Calu3 (cell line): ENCODE measurements at regions not wholly inside any gene's neighbourhood (a gene's known extent, or its start where the extent isn't known, plus 50 kb on each side); places are given as distances from the start of the nearest gene placed in this dataset.
A peak's percentile ranks its signal among the peaks of the same experiment; 100 is the strongest.

Source experiments
- BruUV-seq: library from RNA; stranded (reverse); fragments of 400-500 nt; replicated peaks from 2 replicates; lab custom pipeline; 2021; lab: Mats Ljungman, UMichigan
- CTCF ChIA-PET: fragments of 300-600 bp; sonication (Branson Sonifier 250); formaldehyde crosslinking; loops from one replicate; lab custom pipeline; 2022; ENCODE audit warnings: antibody characterized with exemption; lab: Charles Lee
- DNase-seq: peaks from one replicate; pipeline ENCODE4 v3.0.0; 2022
- H3K27ac Mint-ChIP-seq: one replicate; pipeline ENCODE4 v1.8.0; 2022; ENCODE audit warnings: mixed read lengths; ENCODE audit not compliant: unreplicated experiment
- H3K27me3 Mint-ChIP-seq: one replicate; pipeline ENCODE4 v1.8.0; 2022; ENCODE audit warnings: mixed read lengths; ENCODE audit not compliant: unreplicated experiment
- H3K36me3 Mint-ChIP-seq: one replicate; pipeline ENCODE4 v1.8.0; 2022; ENCODE audit warnings: mild to moderate bottlenecking, moderate library complexity, mixed read lengths; ENCODE audit not compliant: insufficient read depth, unreplicated experiment
- H3K4me1 Mint-ChIP-seq: one replicate; pipeline ENCODE4 v1.8.0; 2022; ENCODE audit warnings: mild to moderate bottlenecking, low read depth, mixed read lengths; ENCODE audit not compliant: unreplicated experiment
- H3K4me3 Mint-ChIP-seq: one replicate; pipeline ENCODE4 v1.8.0; 2022; ENCODE audit warnings: mild to moderate bottlenecking, low read depth, moderate library complexity, mixed read lengths; ENCODE audit not compliant: unreplicated experiment
- H3K9me3 Mint-ChIP-seq: one replicate; pipeline ENCODE4 v1.8.0; 2022; ENCODE audit warnings: low read depth, mixed read lengths; ENCODE audit not compliant: unreplicated experiment
- intact Hi-C: fragments of 100-400 bp; cut with micrococcal nuclease; formaldehyde crosslinking; loops from one replicate; pipeline ENCODE4 v1.10.0; 2022; ENCODE audit not compliant: unreplicated experiment
- microRNA-seq: library from miRNA; unstranded; fragments of <30 nt; microRNA quantifications from one replicate; pipeline ENCODE4 v1.2.0, GENCODE V29; 2022
- TF ChIP-seq, protein P1 (sequence below): fragments of 200-600 bp; IDR thresholded peaks from one replicate; pipeline ENCODE4 v1.8.0; 2022; ENCODE audit warnings: antibody characterized with exemption; ENCODE audit not compliant: unreplicated experiment

DNA sequence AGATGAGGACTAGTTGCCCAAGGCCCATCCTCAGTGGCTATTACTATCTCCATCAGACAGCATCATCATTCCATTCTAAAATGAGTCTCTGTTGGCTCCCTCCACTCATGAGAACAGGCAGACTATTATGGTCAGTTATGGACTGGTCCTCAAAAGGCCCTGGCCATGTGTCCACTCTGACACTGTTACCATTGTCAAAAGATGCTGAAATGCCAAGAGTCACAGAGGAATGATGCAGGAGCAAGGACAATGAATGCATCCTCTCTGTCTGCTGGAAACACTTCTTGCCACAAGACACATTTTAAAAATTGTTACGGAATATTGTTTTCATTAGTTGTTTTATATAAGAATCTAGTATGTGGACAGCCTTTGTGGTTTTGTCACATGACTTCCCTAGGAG lies 53.3 kb upstream of the STT3B start:
- CTCF ChIA-PET = no interaction called here
- no peak for DNase-seq

DNA sequence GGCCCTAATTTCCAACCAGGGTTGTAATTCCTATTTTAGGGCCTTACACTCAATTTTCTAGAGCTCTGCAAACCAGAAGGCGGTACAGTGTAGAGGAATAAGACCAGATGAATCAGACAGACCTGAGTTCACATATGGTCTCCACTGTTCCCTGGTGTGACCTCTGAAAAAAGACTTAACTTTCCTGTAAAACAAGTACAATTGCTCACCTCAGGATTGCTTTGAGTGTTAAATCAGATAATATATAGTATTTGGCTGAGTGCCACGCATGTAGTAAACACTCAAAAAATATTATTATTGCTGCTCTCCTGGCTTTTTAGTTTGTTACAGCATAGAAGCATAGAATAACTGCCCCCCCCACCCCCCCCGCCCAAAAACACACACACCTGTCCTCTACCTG lies 51.0 kb upstream of the STT3B start:
- CTCF ChIA-PET = no interaction called here
- Mint-ChIP-seq H3K27me3 (no peaks in the 10 kb centered on the region), H3K4me1 (no peaks in the 10 kb centered on the region), H3K36me3 (no peaks in the 10 kb centered on the region), H3K27ac (no peak overlapping the region), H3K4me3 (no peak overlapping the region), H3K9me3 (peaks cover 4% of the 10 kb centered on the region)
- DNase-seq = no peak
- no TSS peak for BruUV-seq
- intact Hi-C loops = no loop called here
- TF ChIP-seq, protein P1, sequence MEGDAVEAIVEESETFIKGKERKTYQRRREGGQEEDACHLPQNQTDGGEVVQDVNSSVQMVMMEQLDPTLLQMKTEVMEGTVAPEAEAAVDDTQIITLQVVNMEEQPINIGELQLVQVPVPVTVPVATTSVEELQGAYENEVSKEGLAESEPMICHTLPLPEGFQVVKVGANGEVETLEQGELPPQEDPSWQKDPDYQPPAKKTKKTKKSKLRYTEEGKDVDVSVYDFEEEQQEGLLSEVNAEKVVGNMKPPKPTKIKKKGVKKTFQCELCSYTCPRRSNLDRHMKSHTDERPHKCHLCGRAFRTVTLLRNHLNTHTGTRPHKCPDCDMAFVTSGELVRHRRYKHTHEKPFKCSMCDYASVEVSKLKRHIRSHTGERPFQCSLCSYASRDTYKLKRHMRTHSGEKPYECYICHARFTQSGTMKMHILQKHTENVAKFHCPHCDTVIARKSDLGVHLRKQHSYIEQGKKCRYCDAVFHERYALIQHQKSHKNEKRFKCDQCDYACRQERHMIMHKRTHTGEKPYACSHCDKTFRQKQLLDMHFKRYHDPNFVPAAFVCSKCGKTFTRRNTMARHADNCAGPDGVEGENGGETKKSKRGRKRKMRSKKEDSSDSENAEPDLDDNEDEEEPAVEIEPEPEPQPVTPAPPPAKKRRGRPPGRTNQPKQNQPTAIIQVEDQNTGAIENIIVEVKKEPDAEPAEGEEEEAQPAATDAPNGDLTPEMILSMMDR = no peak

More for the DNA sequence above, 53.3 kb upstream of the STT3B start:
- Mint-ChIP-seq H3K27ac (no peak overlapping the region), H3K36me3 (no peaks in the 10 kb centered on the region), H3K4me1 (no peaks in the 10 kb centered on the region), H3K9me3 (peaks cover 4% of the 10 kb centered on the region), H3K27me3 (no peaks in the 10 kb centered on the region), H3K4me3 (no peak overlapping the region)
- intact Hi-C loops = no loop called here
- BruUV-seq = no TSS peak
- TF ChIP-seq, protein P1 = no peak

DNA sequence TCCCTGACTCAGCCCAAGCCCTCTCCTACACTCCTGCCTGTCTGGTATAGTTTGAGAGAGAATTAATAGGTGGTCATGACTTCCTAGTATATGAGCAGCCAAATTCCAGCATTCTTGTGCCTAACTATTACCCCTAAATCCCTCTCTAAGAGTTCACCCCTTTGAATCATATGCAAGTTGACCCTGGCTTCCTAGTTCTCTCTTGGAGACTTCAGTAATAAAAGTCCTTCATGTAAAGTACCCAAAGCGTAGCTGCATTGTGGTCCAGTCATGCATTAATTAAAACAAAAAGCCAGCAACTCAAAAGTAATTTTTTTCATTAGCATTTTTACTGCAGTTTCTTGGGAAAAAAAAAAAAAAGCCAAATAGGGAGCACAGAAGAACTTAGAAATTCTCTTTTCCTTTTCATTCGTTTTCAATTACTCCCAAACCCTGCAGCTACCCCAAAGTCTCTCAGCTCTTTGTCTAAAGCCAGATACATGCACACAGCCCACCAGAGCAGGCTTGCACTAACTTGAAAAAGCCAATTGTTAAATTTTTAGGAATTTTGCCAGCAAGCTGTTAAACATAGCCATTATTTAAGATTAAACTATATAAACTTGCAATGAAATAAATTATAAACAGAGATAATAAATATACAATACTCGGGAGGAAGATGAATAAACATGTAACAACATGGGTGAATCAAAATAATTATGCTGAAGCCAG lies 50.1 kb upstream of the STT3B start:
- no TSS peak for BruUV-seq
- TF ChIP-seq, protein P1 = no peak
- Mint-ChIP-seq H3K4me1 (no peaks in the 10 kb centered on the region), H3K27ac (no peak overlapping the region), H3K9me3 (peaks cover 3% of the 10 kb centered on the region), H3K4me3 (no peak overlapping the region), H3K27me3 (no peaks in the 10 kb centered on the region), H3K36me3 (no peaks in the 10 kb centered on the region)
- DNase-seq = no peak
- intact Hi-C loops = no loop called here
- CTCF ChIA-PET = interaction anchor here (0.7 kb wide), 1 partner anchor 14 kb away, joined by 3 read pairs; no protein-coding TSS in a partner anchor

Small RNA genes lying in the stretch of these regions (microRNA-seq; reads per million reads assigned to microRNA genes)
- 8.4 reads per million, percentile 28 among the genes with 10 or more reads in this experiment for gene MIR466
